ENCODE measurements at regions not wholly inside any gene's neighbourhood (a gene's known extent, or its start where the extent isn't known, plus 50 kb on each side); places are given as distances from the start of the nearest gene placed in this dataset.

DNA sequence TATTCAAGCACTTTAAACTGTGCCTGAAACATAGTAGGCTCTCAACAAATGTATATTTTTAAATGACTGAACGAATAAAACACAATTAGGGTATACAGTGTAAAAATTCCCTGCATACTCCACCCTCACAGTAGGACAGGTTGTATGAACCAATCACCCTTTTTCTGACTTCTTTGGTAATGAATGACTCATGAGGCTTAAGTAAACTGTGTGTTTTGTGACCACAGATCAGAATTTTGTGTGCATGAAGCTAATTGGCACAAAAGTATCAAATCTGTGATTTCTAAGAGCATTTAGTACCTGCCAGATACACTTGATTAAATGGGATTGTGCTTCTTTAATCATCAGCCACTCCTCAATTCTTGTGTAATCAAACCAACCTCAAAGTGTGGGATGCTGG lies 109.9 kb upstream of the MAP4K3 start:
- DNase-seq, result no peak
- Histone ChIP-seq H3K27ac (ENCODE audit: low read depth in 1 of 3, low read length in 2 of 3) (no peak overlapping the region), H3K4me1 (ENCODE audit: control insufficient read depth in 3 of 3, insufficient read depth in 2 of 3, low read depth in 1 of 3, low read length in 2 of 3) (peaks cover 0 to 17% (median 0%) of the 10 kb centered on the region in 3 donors), H3K9me3 (ENCODE audit: control insufficient read depth in 2 of 2, insufficient read depth in 1 of 2, low read depth in 1 of 2, low read length in 1 of 2) (peaks cover 0 to 8% of the 10 kb centered on the region in 2 donors), H3K36me3 (ENCODE audit: control insufficient read depth in 3 of 3, insufficient read depth in 2 of 3, low read depth in 1 of 3, low read length in 3 of 3) (no peaks in the 10 kb centered on the region), H3K4me3 (ENCODE audit: low read depth in 1 of 3, low read length in 3 of 3) (no peak overlapping the region), H3K27me3 (ENCODE audit: control insufficient read depth in 3 of 3, insufficient read depth in 3 of 3, low read length in 3 of 3) (no peaks in the 10 kb centered on the region)
- 76 to 88% (median 83%) methylated on average over 1 of the region's 1 CpG for WGBS, 3 donors
- no peak for FAIRE-seq

DNA sequence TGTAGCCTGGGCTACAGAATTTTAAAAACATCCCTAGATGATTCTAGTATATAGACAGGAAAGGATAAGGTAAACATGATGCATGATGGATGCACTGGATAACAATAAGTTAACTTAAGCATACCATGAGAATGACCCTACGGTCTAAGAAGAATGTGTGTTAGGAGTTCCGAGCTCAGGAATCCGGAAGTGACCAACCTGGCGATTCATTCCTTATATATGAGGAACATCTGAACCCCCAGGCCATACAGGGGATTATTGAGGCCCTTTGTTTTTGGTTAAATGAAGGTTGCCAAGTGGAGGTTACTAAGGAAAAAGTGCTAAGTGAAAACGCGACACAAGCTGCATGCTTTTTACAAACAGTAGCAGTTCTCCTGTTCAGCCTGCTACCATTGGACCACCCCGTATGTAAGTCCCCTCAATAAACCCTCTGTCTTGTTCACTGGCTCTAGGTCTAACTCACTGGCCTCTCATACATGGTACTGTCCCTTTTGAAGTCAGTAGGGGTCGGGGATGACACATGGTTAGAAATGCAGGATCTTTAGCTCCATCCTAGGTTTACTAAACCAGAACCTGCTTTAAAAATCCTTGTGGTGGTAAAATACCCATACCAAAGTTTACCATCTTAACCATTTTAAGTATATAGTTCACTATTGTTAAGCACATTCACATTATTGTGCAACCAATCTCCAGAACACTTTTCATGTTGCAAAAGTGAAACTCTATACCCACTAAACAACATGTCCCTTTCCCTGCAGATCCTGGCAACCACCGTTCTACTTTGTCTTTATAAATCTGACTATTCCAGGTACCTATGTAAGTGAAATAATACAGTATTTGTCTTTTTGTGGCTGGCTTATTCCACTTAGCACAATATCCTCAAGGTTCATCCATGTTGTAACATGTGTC lies 111.0 kb upstream of the MAP4K3 start:
- FAIRE-seq (no peak), DNase-seq (no peak)
- Histone ChIP-seq H3K36me3 (ENCODE audit: control insufficient read depth in 3 of 3, insufficient read depth in 2 of 3, low read depth in 1 of 3, low read length in 3 of 3) (no peaks in the 10 kb centered on the region), H3K9me3 (ENCODE audit: control insufficient read depth in 2 of 2, insufficient read depth in 1 of 2, low read depth in 1 of 2, low read length in 1 of 2) (peaks cover 0 to 8% of the 10 kb centered on the region in 2 donors), H3K4me1 (ENCODE audit: control insufficient read depth in 3 of 3, insufficient read depth in 2 of 3, low read depth in 1 of 3, low read length in 2 of 3) (peaks cover 0 to 17% (median 0%) of the 10 kb centered on the region in 3 donors), H3K4me3 (ENCODE audit: low read depth in 1 of 3, low read length in 3 of 3) (no peak overlapping the region), H3K27me3 (ENCODE audit: control insufficient read depth in 3 of 3, insufficient read depth in 3 of 3, low read length in 3 of 3) (no peaks in the 10 kb centered on the region), H3K27ac (ENCODE audit: low read depth in 1 of 3, low read length in 2 of 3) (no peak overlapping the region)
- 89 to 93% (median 91%) methylated on average over 9 of the region's 9 CpGs for WGBS, 3 donors

DNA sequence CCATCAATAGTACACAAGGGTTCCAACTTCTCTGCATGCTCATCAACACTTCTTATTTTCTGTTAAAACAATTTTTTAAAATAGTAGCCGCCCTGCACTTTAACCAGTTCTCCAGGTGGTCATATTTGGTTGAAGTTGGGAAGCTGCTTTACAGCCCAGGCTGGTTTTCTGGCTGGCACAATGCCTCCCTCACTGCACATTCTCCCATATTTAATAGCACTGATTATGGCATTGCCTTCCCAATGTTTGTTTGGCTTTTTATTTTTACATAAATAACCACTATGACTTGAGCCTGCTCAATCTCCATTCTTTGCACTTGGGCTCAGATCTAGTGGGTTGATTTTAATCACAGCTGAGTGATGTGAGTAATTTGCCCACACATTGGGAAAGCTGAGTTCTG lies 111.9 kb upstream of the MAP4K3 start:
- Histone ChIP-seq H3K4me3 (ENCODE audit: low read depth in 1 of 3, low read length in 3 of 3) (no peak overlapping the region), H3K9me3 (ENCODE audit: control insufficient read depth in 2 of 2, insufficient read depth in 1 of 2, low read depth in 1 of 2, low read length in 1 of 2) (peaks cover 0 to 8% of the 10 kb centered on the region in 2 donors), H3K27me3 (ENCODE audit: control insufficient read depth in 3 of 3, insufficient read depth in 3 of 3, low read length in 3 of 3) (no peaks in the 10 kb centered on the region), H3K27ac (ENCODE audit: low read depth in 1 of 3, low read length in 2 of 3) (no peak overlapping the region), H3K4me1 (ENCODE audit: control insufficient read depth in 3 of 3, insufficient read depth in 2 of 3, low read depth in 1 of 3, low read length in 2 of 3) (peaks cover 0 to 17% (median 0%) of the 10 kb centered on the region in 3 donors), H3K36me3 (ENCODE audit: control insufficient read depth in 3 of 3, insufficient read depth in 2 of 3, low read depth in 1 of 3, low read length in 3 of 3) (no peaks in the 10 kb centered on the region)
- DNase-seq (no peak), FAIRE-seq (no peak)
- 83 to 90% (median 83%) methylated on average over 1 of the region's 1 CpG for WGBS, 3 donors

DNA sequence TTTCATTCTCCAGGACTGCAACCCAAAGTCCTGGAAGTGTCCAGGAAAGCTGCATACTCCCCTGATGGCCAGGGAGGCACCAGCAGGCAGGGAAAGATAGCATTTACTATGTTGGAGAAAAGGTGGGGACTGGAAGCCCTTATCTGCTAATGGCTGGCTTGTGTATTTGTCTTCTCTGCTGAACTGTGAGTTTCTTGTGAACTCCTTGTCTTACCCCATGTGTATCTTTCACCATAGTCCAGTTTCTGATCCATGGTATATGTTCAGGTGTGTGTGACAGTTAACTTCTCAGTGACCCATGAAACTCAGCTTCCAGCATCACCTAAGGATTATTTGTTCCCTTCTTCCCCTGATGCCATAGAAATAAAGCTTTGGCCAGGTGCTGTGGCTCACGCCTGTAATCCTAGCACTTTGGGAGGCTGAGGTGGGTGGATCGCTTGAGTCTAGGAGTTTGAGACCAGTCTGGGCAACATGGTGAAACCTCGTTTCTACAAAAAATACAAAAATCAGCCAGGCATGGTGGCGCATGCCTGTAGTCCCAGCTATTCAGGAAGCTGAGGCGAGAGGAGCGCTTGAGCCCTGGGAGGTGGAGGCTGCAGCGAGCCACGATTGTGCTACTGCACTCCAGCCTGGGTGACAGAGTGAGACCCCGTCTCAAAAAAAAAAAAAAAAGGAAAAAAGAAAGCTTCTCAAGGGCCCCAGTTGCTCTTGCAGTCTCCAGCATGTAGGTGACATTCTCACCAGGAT lies 112.8 kb upstream of the MAP4K3 start:
- 66 to 82% (median 69%) methylated on average over 9 of the region's 9 CpGs for WGBS, 3 donors
- Histone ChIP-seq H3K4me3 (ENCODE audit: low read depth in 1 of 3, low read length in 3 of 3) (no peak overlapping the region), H3K27me3 (ENCODE audit: control insufficient read depth in 3 of 3, insufficient read depth in 3 of 3, low read length in 3 of 3) (no peaks in the 10 kb centered on the region), H3K36me3 (ENCODE audit: control insufficient read depth in 3 of 3, insufficient read depth in 2 of 3, low read depth in 1 of 3, low read length in 3 of 3) (peaks cover 0 to 1% (median 0%) of the 10 kb centered on the region in 3 donors), H3K9me3 (ENCODE audit: control insufficient read depth in 2 of 2, insufficient read depth in 1 of 2, low read depth in 1 of 2, low read length in 1 of 2) (peaks cover 0 to 8% of the 10 kb centered on the region in 2 donors), H3K27ac (ENCODE audit: low read depth in 1 of 3, low read length in 2 of 3) (peak overlapping the region in 1 of 3 donors; percentile 32), H3K4me1 (ENCODE audit: control insufficient read depth in 3 of 3, insufficient read depth in 2 of 3, low read depth in 1 of 3, low read length in 2 of 3) (peaks cover 0 to 17% (median 0%) of the 10 kb centered on the region in 3 donors)
- FAIRE-seq, result no peak
- DNase-seq, result peak; percentile 17 to 49

DNA sequence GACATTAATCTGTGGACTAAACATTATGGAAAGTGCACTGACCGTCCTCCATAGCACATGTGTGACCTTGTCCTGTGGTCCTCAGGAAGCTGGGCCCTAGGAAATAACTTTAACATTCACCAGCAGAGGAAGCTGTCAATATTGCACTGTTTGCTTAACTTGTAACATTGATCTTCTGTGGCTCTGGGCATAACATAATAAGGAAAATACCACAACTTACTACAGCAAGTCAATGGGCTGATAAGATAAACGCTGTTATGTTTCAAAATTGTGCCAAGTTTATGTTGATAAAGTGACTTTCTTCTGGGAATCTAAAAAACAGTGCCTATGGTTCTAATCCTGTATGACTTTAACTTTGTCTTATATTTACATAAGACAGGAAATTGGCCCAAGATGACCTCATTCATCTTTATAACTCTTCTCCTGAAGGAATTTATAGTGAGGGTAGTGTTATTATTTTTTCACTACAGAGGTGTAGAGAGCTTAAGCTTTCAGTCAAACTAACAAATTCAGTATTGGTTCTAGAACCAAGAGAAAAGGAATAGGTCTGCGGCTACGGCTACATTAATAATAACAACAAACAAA lies 113.7 kb upstream of the MAP4K3 start:
- Histone ChIP-seq H3K4me3 (ENCODE audit: low read depth in 1 of 3, low read length in 3 of 3) (no peak overlapping the region), H3K27me3 (ENCODE audit: control insufficient read depth in 3 of 3, insufficient read depth in 3 of 3, low read length in 3 of 3) (no peaks in the 10 kb centered on the region), H3K4me1 (ENCODE audit: control insufficient read depth in 3 of 3, insufficient read depth in 2 of 3, low read depth in 1 of 3, low read length in 2 of 3) (peaks cover 0 to 17% (median 0%) of the 10 kb centered on the region in 3 donors), H3K27ac (ENCODE audit: low read depth in 1 of 3, low read length in 2 of 3) (no peak overlapping the region), H3K36me3 (ENCODE audit: control insufficient read depth in 3 of 3, insufficient read depth in 2 of 3, low read depth in 1 of 3, low read length in 3 of 3) (peaks cover 0 to 1% (median 0%) of the 10 kb centered on the region in 3 donors), H3K9me3 (ENCODE audit: control insufficient read depth in 2 of 2, insufficient read depth in 1 of 2, low read depth in 1 of 2, low read length in 1 of 2) (peaks cover 0 to 8% of the 10 kb centered on the region in 2 donors)
- 14 to 45% (median 31%) methylated on average over 4 of the region's 4 CpGs for WGBS, 3 donors
- DNase-seq (peak; percentile 58 to 75), FAIRE-seq (peak; percentile 76)

DNA sequence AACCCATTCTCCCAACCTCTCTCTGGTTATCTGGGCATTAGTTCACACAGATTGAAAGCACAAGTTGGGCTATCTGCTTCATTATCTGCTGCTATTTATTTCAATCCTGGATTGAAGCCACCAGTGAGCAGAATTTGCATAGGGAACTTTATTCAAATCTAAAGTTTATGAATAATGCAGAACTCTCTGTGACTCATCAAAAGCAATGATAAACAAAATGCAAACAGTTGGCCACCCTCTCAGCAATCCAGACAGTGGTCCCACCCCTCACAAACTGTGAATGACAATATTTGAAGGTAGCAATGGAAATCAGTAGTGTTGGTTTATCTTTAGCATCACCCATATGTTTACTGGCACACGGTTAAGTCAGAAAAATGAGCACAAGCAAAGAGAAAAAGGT lies 106.8 kb upstream of the TMEM178A start:
- no peak for DNase-seq
- WGBS, 3 donors, result 85 to 96% (median 90%) methylated on average over 1 of the region's 1 CpG
- peaks cover 0 to 1% (median 0%) of the 10 kb centered on the region in 3 donors for H3K36me3 ChIP-seq (ENCODE audit: control insufficient read depth in 3 of 3, insufficient read depth in 2 of 3, low read depth in 1 of 3, low read length in 3 of 3)
- no peaks in the 10 kb centered on the region for H3K27me3 ChIP-seq (ENCODE audit: control insufficient read depth in 3 of 3, insufficient read depth in 3 of 3, low read length in 3 of 3)
- H3K4me3 ChIP-seq (ENCODE audit: low read depth in 1 of 3, low read length in 3 of 3), result no peak overlapping the region
- no peak for FAIRE-seq
- no peak overlapping the region for H3K27ac ChIP-seq (ENCODE audit: low read depth in 1 of 3, low read length in 2 of 3)
- H3K9me3 ChIP-seq (ENCODE audit: control insufficient read depth in 2 of 2, insufficient read depth in 1 of 2, low read depth in 1 of 2, low read length in 1 of 2), result peaks cover 0 to 10% of the 10 kb centered on the region in 2 donors
- no peaks in the 10 kb centered on the region for H3K4me1 ChIP-seq (ENCODE audit: control insufficient read depth in 3 of 3, insufficient read depth in 2 of 3, low read depth in 1 of 3, low read length in 2 of 3)

DNA sequence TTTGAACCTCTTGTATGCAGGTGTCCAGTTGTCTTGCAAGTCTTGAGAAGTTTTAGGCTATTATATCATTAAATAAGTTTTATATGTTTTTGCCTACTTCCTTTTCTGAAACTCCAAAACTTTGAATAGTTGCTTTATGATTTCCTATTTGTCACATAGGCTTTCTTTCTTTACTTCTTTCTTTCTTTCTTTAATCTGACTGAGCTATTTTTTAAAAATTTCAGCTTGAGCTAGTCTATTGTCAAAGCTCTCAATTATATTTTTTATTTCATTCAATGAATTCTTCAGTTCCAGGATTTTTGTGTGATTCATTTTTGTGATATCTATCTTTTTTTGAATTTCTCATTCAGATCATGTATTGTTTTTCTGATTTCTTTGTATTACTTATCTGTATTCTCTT lies 102.1 kb upstream of the TMEM178A start:
- peaks cover 0 to 2% (median 0%) of the 10 kb centered on the region in 3 donors for H3K36me3 ChIP-seq (ENCODE audit: control insufficient read depth in 3 of 3, insufficient read depth in 2 of 3, low read depth in 1 of 3, low read length in 3 of 3)
- no peak overlapping the region for H3K4me3 ChIP-seq (ENCODE audit: low read depth in 1 of 3, low read length in 3 of 3)
- DNase-seq (no peak), FAIRE-seq (no peak)
- H3K27me3 ChIP-seq (ENCODE audit: control insufficient read depth in 3 of 3, insufficient read depth in 3 of 3, low read length in 3 of 3), result no peaks in the 10 kb centered on the region
- H3K27ac ChIP-seq (ENCODE audit: low read depth in 1 of 3, low read length in 2 of 3), result no peak overlapping the region
- no peaks in the 10 kb centered on the region for H3K4me1 ChIP-seq (ENCODE audit: control insufficient read depth in 3 of 3, insufficient read depth in 2 of 3, low read depth in 1 of 3, low read length in 2 of 3)
- peaks cover 0 to 24% of the 10 kb centered on the region in 2 donors for H3K9me3 ChIP-seq (ENCODE audit: control insufficient read depth in 2 of 2, insufficient read depth in 1 of 2, low read depth in 1 of 2, low read length in 1 of 2)

DNA sequence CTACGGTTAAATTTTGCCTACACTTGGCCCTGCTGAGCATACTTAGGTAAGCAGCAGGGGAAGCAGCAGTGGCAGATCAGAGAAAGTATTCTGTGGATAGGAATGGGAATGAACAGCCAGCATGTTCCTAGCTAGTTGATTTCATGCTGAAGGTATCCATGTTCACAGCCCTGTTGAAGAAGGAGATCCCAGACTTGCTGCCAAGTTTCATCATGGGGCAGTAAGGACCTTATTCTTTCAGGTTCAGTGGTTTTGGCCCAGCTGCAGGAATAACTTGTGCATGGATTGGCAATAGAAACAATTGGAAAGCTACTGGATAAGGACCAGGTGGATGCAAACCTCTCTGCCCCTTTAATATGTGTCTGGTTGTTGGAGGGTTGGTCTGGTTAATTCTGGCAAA lies 98.2 kb upstream of the TMEM178A start:
- peaks cover 0 to 2% (median 0%) of the 10 kb centered on the region in 3 donors for H3K36me3 ChIP-seq (ENCODE audit: control insufficient read depth in 3 of 3, insufficient read depth in 2 of 3, low read depth in 1 of 3, low read length in 3 of 3)
- WGBS, 3 donors, result 94 to 100% (median 100%) methylated on average over 1 of the region's 1 CpG
- DNase-seq, result no peak
- no peaks in the 10 kb centered on the region for H3K27me3 ChIP-seq (ENCODE audit: control insufficient read depth in 3 of 3, insufficient read depth in 3 of 3, low read length in 3 of 3)
- peaks cover 0 to 16% of the 10 kb centered on the region in 2 donors for H3K9me3 ChIP-seq (ENCODE audit: control insufficient read depth in 2 of 2, insufficient read depth in 1 of 2, low read depth in 1 of 2, low read length in 1 of 2)
- no peaks in the 10 kb centered on the region for H3K4me1 ChIP-seq (ENCODE audit: control insufficient read depth in 3 of 3, insufficient read depth in 2 of 3, low read depth in 1 of 3, low read length in 2 of 3)
- no peak overlapping the region for H3K4me3 ChIP-seq (ENCODE audit: low read depth in 1 of 3, low read length in 3 of 3)
- H3K27ac ChIP-seq (ENCODE audit: low read depth in 1 of 3, low read length in 2 of 3), result no peak overlapping the region
- FAIRE-seq, result no peak

All from small intestine (tissue), 7 donors.